ENCODE measurements at regions not wholly inside any gene's neighbourhood (a gene's known extent, or its start where the extent isn't known, plus 50 kb on each side); places are given as distances from the start of the nearest gene placed in this dataset.

DNA sequence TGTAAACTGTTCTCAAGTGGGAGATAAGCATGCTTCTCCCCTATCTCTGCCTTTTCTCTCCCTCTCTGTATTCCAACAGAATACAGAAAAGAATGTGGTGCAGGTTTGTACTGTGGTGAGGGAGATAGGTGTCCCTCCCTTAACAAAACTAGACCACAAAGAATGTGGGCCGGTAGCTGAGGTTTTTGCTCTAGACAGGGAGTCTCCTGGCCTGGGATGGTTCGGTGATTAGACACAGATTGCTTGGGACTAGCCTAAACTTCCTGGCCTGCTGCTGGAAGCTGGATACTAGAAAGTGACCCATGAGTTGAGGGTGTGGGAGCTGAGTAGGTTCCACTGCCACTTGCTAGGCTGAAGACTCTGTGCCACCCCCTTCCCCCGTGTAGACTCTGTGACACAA lies 143.0 kb downstream of the CXXC4 start:
- TF ChIP-seq, protein P1, sequence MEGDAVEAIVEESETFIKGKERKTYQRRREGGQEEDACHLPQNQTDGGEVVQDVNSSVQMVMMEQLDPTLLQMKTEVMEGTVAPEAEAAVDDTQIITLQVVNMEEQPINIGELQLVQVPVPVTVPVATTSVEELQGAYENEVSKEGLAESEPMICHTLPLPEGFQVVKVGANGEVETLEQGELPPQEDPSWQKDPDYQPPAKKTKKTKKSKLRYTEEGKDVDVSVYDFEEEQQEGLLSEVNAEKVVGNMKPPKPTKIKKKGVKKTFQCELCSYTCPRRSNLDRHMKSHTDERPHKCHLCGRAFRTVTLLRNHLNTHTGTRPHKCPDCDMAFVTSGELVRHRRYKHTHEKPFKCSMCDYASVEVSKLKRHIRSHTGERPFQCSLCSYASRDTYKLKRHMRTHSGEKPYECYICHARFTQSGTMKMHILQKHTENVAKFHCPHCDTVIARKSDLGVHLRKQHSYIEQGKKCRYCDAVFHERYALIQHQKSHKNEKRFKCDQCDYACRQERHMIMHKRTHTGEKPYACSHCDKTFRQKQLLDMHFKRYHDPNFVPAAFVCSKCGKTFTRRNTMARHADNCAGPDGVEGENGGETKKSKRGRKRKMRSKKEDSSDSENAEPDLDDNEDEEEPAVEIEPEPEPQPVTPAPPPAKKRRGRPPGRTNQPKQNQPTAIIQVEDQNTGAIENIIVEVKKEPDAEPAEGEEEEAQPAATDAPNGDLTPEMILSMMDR (optimal IDR thresholded peaks at IDR 0.05 in 1 of 3, IDR thresholded peaks at IDR 0.05 in 1 of 3, conservative IDR thresholded peaks at IDR 0.05 in 1 of 3; ENCODE audit: extremely low read depth in 1 of 3, insufficient read depth in 2 of 3, low read length in 3 of 3): no peak
- no peak for TF ChIP-seq EZH2 (IDR thresholded peaks at IDR 0.05; ENCODE audit: low read length)
